HS-5 (cell line): ENCODE measurements at regions not wholly inside any gene's neighbourhood (a gene's known extent, or its start where the extent isn't known, plus 50 kb on each side); places are given as distances from the start of the nearest gene placed in this dataset.

Source experiments
- DNase-seq: peaks from one replicate; pipeline ENCODE4 v3.0.0-alpha.2; 2012; ENCODE audit warnings: low read depth

GRCh38 chr2:151156431-151156830, 105.2 kb downstream of the RBM43 start:
- DNase-seq: no peak

GRCh38 chr2:151153601-151154000, 108.1 kb downstream of the RBM43 start:
- DNase-seq: no peak

GRCh38 chr2:151150331-151151320, 111.0 kb downstream of the RBM43 start:
- no peak for DNase-seq

GRCh38 chr2:151138507-151138906, 123.2 kb downstream of the RBM43 start:
- DNase-seq: no peak

GRCh38 chr2:151137526-151137925, 124.1 kb downstream of the RBM43 start:
- DNase-seq: no peak

- no peak for DNase-seq
Measured at GRCh38 chr2:151120011-151120410, 141.7 kb downstream of the RBM43 start.

GRCh38 chr2:151119374-151119773, 142.3 kb downstream of the RBM43 start:
- DNase-seq: no peak

GRCh38 chr2:151118269-151118668, 143.4 kb downstream of the RBM43 start:
- DNase-seq: no peak

- DNase-seq: no peak
Measured at GRCh38 chr2:151114874-151115273, 146.8 kb downstream of the RBM43 start.

- DNase-seq: no peak
Measured at GRCh38 chr2:151113318-151113717, 148.3 kb downstream of the RBM43 start.

GRCh38 chr2:151111599-151112278, 149.9 kb downstream of the RBM43 start:
- DNase-seq: peak; percentile 67

GRCh38 chr2:151106805-151107506, 154.7 kb downstream of the RBM43 start:
- no peak for DNase-seq

- no peak for DNase-seq
Measured at GRCh38 chr2:151103551-151103950, 158.1 kb downstream of the RBM43 start.

GRCh38 chr2:151102226-151102625, 159.4 kb downstream of the RBM43 start:
- DNase-seq: no peak

- DNase-seq: no peak
Measured at GRCh38 chr2:151098841-151099240, 162.8 kb downstream of the RBM43 start.

- DNase-seq: no peak
Measured at GRCh38 chr2:151097895-151098294, 163.8 kb downstream of the RBM43 start.

- DNase-seq: no peak
Measured at GRCh38 chr2:151097128-151097527, 164.5 kb downstream of the RBM43 start.

GRCh38 chr2:151096235-151096634, 165.4 kb downstream of the RBM43 start:
- DNase-seq: no peak

- no peak for DNase-seq
Measured at GRCh38 chr2:151095463-151095862, 166.2 kb downstream of the RBM43 start.

- no peak for DNase-seq
Measured at GRCh38 chr2:151091583-151091982, 170.1 kb downstream of the RBM43 start.

- DNase-seq: no peak
Measured at GRCh38 chr2:151087377-151087776, 174.3 kb downstream of the RBM43 start.

- DNase-seq: no peak
Measured at GRCh38 chr2:151085181-151085611, 176.5 kb downstream of the RBM43 start.
